Heart left ventricle (tissue), 16 donors: ENCODE measurements at regions not wholly inside any gene's neighbourhood (a gene's known extent, or its start where the extent isn't known, plus 50 kb on each side); places are given as distances from the start of the nearest gene placed in this dataset.

Experiments
- ATAC-seq, 4 donors: fragments of 200-7000 bp; cut with Tn5 transposase; one replicate each; pipeline ENCODE4 v1.9.1; 2020 to 2022; ENCODE audit warnings: moderate library complexity in 4 of 4, mild to moderate bottlenecking in 3 of 4, moderate number of reproducible peaks in 1 of 4
- DNase-seq, 5 donors: peaks; one replicate each; pipeline ENCODE4 v3.0.0-alpha.2; 2020
- H3K27ac ChIP-seq, 12 donors: fragments of 200-600 bp; sonication (generic) in 4 of 12; one replicate each; pipeline versions ENCODE4 v1.5.0 to v1.8.0; 2016 to 2022; ENCODE audit warnings: mild to moderate bottlenecking in 2 of 12
- H3K27me3 ChIP-seq, 9 donors: fragments of 200-600 bp; sonication (generic) in 2 of 9; one replicate each; pipeline versions ENCODE4 v1.5.1 to v1.8.0; 2016 to 2022; ENCODE audit warnings: mild to moderate bottlenecking in 3 of 9
- H3K36me3 ChIP-seq, 9 donors: fragments of 200-600 bp; sonication (generic) in 2 of 9; one replicate each; pipeline versions ENCODE4 v1.5.0 to v1.8.0; 2018 to 2022; ENCODE audit warnings: mild to moderate bottlenecking in 2 of 9
- H3K4me1 ChIP-seq, 12 donors: fragments of 200-600 bp; sonication (generic) in 4 of 12; one replicate each; pipeline versions ENCODE4 v1.5.0 to v1.8.0; 2016 to 2022; ENCODE audit warnings: mild to moderate bottlenecking in 3 of 12
- H3K4me3 ChIP-seq, 12 donors: fragments of 200-600 bp; sonication (generic) in 4 of 12; one replicate each; pipeline versions ENCODE4 v1.5.0 to v1.8.0; 2017 to 2022; ENCODE audit warnings: mild to moderate bottlenecking in 9 of 12, moderate library complexity in 4 of 12
- H3K9me3 ChIP-seq, 12 donors: fragments of 200-600 bp; sonication (generic) in 4 of 12; one replicate each; pipeline versions ENCODE4 v1.5.0 to v1.8.0; 2016 to 2022; ENCODE audit warnings: mild to moderate bottlenecking in 1 of 12
- POLR2A ChIP-seq, 2 donors: fragments of 450-650 bp; IDR thresholded peaks; one replicate each; pipeline ENCODE4 v1.6.1; 2017; ENCODE audit warnings: antibody characterized with exemption in 2 of 2, mild to moderate bottlenecking in 2 of 2, moderate library complexity in 2 of 2
- WGBS, 4 donors: extraction: QIAGEN DNeasy Blood & Tissue Kit in 2 of 4; methylation state at CpG; one replicate each; pipeline versions ENCODE4 v1.1.5 to v1.1.7; 2013 to 2018; 5-methylcytosine and 5-hydroxymethylcytosine counted together
- intact Hi-C, 10 donors: fragments of 100-400 bp; cut with DNase I; formaldehyde crosslinking; loops; one replicate each; pipeline versions ENCODE4 v1.11.1 to v1.14.2; 2022
- TF ChIP-seq, protein P1 (sequence below), 12 donors: fragments of 200-600 bp; sonication (generic) in 4 of 12; IDR thresholded peaks; one replicate each; pipeline versions ENCODE4 v1.5.0 to v1.8.0; 2018 to 2022; ENCODE audit warnings: antibody characterized with exemption in 12 of 12, mild to moderate bottlenecking in 5 of 12
- donor health status: ischemic (EF 13 %, LVEDD 7.1; RV severe dilation, severe dysfunction).
- donor health status: healthy with polysubstance abuse.
- donor health status: DM: no; HTN: yes; CAD: no.
- donor health status: DM: no; HTN: no; CAD: no.
- donor health status: ischemic (EF 25% LVEDD 6.9; RV normal size, moderate dysfunction).
- donor health status: ischemic (EF 25% LVEDD 5.7; RV mildly dilated, moderate dysfunction).
- donor health status: healthy.
- donor health status: DM: yes; HTN: yes; CAD: no.
- donor health status: ischemic (EF 35%, LVEDD 5.7; RV mildly dilated, moderate dysfunction).
- donor health status: nonischemic (EF 11% LVEDD 7.7; RV severe dilation, severe dysfunction).
- donor health status: DM: yes; HTN: yes; CAD: no.
- donor health status: PGD.
- donor health status: ischemic (EF 29% LVEDD 5.4; RV normal size, mild dysfunction).
- donor health status: nonischemic (EF 23%, LVEDD 6.1; RV moderate dilation, normal function).

DNA sequence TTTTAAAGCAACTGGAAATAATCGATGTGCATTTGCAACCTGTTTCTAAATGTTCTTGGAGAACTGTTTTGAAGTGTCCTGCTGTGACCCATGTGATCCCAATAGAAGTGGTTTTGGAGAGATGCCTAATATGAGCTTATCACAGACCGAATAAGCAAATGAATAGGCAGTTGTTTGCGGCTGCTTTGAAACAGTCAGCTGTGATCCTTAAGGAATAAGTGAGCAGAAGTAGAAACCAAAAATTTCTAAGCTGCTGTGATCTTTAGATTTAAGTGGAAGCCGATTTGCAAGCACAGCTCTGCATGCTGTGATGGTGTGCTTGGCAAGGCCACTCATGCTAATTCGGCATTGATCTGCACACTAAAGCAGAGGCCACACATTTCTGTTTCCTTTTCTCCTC is 329.5 kb upstream of the DUSP10 start:
- intact Hi-C loops: no loop called here
- no peak overlapping the region for H3K4me3 ChIP-seq
- H3K27me3 ChIP-seq: no peaks in the 10 kb centered on the region
- no peaks in the 10 kb centered on the region for H3K9me3 ChIP-seq
- DNase-seq: no peak
- peaks cover 0 to 13% (median 4%) of the 10 kb centered on the region in 12 donors for H3K4me1 ChIP-seq
- no peaks in the 10 kb centered on the region for H3K36me3 ChIP-seq
- ATAC-seq: peak; percentile 68 to 75 (median 74)
- TF ChIP-seq, protein P1, sequence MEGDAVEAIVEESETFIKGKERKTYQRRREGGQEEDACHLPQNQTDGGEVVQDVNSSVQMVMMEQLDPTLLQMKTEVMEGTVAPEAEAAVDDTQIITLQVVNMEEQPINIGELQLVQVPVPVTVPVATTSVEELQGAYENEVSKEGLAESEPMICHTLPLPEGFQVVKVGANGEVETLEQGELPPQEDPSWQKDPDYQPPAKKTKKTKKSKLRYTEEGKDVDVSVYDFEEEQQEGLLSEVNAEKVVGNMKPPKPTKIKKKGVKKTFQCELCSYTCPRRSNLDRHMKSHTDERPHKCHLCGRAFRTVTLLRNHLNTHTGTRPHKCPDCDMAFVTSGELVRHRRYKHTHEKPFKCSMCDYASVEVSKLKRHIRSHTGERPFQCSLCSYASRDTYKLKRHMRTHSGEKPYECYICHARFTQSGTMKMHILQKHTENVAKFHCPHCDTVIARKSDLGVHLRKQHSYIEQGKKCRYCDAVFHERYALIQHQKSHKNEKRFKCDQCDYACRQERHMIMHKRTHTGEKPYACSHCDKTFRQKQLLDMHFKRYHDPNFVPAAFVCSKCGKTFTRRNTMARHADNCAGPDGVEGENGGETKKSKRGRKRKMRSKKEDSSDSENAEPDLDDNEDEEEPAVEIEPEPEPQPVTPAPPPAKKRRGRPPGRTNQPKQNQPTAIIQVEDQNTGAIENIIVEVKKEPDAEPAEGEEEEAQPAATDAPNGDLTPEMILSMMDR (IDR thresholded peaks at IDR 0.05): no peak
- TF ChIP-seq POLR2A (IDR thresholded peaks at IDR 0.05): no peak
- H3K27ac ChIP-seq: no peak overlapping the region
- WGBS, 4 donors: 19 to 36% (median 24%) methylated on average over 5 of the region's 5 CpGs

DNA sequence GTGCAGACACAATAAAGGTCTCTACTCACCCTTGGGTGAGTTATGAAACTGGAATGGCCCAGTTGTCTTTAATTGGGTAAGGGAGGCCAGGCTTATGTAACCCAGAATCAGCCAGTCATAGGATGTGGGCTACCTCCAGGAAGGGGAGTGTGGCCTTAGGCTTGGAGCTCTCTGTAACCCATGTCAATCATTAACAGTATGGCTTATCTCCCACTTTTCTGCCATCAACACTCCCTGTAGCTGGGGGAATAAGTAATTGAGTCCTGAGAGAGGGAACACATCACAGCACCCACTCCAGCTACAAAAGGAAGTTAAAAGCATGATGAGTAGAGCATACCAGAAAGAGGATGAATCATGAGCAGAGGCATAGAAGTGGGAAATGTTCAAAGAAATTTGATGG is 327.0 kb upstream of the DUSP10 start:
- Histone ChIP-seq H3K27ac (no peak overlapping the region), H3K9me3 (peaks cover 0 to 17% (median 0%) of the 10 kb centered on the region in 12 donors), H3K4me1 (peaks cover 0 to 13% (median 4%) of the 10 kb centered on the region in 12 donors), H3K4me3 (no peak overlapping the region), H3K27me3 (no peaks in the 10 kb centered on the region), H3K36me3 (no peaks in the 10 kb centered on the region)
- TF ChIP-seq, protein P1 (IDR thresholded peaks at IDR 0.05): no peak
- TF ChIP-seq POLR2A (IDR thresholded peaks at IDR 0.05): no peak
- ATAC-seq (no peak), DNase-seq (no peak)
- intact Hi-C loops: no loop called here

DNA sequence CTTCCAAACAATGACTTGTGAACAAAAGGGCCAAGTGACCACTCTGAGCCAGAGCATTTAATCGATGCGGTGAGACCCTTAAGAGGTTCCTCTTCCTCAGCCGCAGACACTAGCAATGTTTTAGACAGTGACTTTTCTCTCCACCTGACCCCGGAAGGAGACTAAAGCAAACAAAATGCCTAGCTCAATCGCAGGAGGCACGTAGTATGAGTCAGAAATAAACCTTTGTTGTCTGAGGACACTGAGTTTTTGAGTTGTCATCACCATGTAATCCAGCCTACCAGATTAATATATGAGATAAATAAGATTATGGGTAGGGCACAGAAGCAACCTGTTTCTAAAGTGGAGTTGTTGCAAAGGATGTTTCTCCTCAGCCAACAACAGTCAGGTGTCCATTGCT is 326.2 kb upstream of the DUSP10 start:
- intact Hi-C loops: no loop called here
- TF ChIP-seq POLR2A (IDR thresholded peaks at IDR 0.05): no peak
- TF ChIP-seq, protein P1 (IDR thresholded peaks at IDR 0.05): no peak
- 80 to 100% (median 90%) methylated on average over 6 of the region's 6 CpGs for whole genome bisulfite sequencing, 4 donors
- Histone ChIP-seq H3K36me3 (no peaks in the 10 kb centered on the region), H3K4me1 (peaks cover 0 to 13% (median 4%) of the 10 kb centered on the region in 12 donors), H3K27me3 (no peaks in the 10 kb centered on the region), H3K4me3 (no peak overlapping the region), H3K27ac (no peak overlapping the region), H3K9me3 (peaks cover 0 to 17% (median 0%) of the 10 kb centered on the region in 12 donors)
- DNase-seq (no peak), ATAC-seq (no peak)

DNA sequence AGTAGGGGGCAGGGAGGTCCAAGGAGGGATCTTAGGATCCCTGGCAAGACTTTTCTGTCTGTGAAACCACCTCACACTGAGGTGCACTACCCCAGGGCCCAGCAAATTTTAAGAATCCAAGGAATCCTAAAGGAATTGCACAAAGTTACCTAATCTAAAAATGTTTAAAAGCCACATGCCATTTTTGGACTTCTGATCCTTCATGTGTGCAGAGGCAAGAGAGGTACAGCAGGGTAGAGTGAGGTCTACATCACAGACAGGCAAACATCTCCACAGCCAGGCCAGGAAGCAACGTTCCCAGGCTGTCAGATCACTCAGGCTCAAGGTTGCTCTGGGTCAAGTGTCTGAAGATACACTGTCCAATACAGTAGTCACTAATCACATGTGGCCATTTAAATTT is 324.6 kb upstream of the DUSP10 start:
- Histone ChIP-seq H3K36me3 (no peaks in the 10 kb centered on the region), H3K4me1 (peaks cover 0 to 8% (median 2%) of the 10 kb centered on the region in 12 donors), H3K27me3 (no peaks in the 10 kb centered on the region), H3K4me3 (no peak overlapping the region), H3K9me3 (peaks cover 0 to 17% (median 0%) of the 10 kb centered on the region in 12 donors), H3K27ac (no peak overlapping the region)
- intact Hi-C loops: no loop called here
- 19 to 25% (median 24%) methylated on average over 1 of the region's 1 CpG for WGBS, 4 donors
- DNase-seq: no peak
- no peak for ATAC-seq
- TF ChIP-seq, protein P1 (IDR thresholded peaks at IDR 0.05): no peak
- TF ChIP-seq POLR2A (IDR thresholded peaks at IDR 0.05): no peak
